Esophagus muscularis mucosa (tissue), 4 donors: ENCODE measurements at regions not wholly inside any gene's neighbourhood (a gene's known extent, or its start where the extent isn't known, plus 50 kb on each side); places are given as distances from the start of the nearest gene placed in this dataset.

Source experiments
- CTCF ChIP-seq, 3 experiments: fragments of 200-600 bp in 2 of 3; fragments of 450-650 bp in 1 of 3; sonication (generic) in 2 of 3; IDR thresholded peaks; one replicate each; pipeline ENCODE4 v1.5.1; 2017 to 2019; ENCODE audit warnings: antibody characterized with exemption in 3 of 3, mild to moderate bottlenecking in 2 of 3, moderate library complexity in 1 of 3
- EP300 ChIP-seq: sonication (generic); formaldehyde crosslinking; IDR thresholded peaks from one replicate; pipeline ENCODE4 v1.6.1; 2017; ENCODE audit warnings: antibody characterized with exemption
- POLR2AphosphoS5 ChIP-seq, 2 donors: sonication (generic); formaldehyde crosslinking; IDR thresholded peaks; one replicate each; pipeline ENCODE4 v1.6.1; 2017; ENCODE audit warnings: antibody characterized with exemption in 2 of 2

GRCh38 chr3:189563853-189564563 lies 67.2 kb upstream of the TP63 start:
- TF ChIP-seq POLR2AphosphoS5 (IDR thresholded peaks at IDR 0.05) (no peak), CTCF (IDR thresholded peaks at IDR 0.05) (no peak), EP300 (no peak)
